ENCODE measurements at regions not wholly inside any gene's neighbourhood (a gene's known extent, or its start where the extent isn't known, plus 50 kb on each side); places are given as distances from the start of the nearest gene placed in this dataset.

GRCh38 chr11:133718238-133718637, 127.1 kb downstream of the SPATA19 start:
- Mint-ChIP-seq H3K9me3 (ENCODE audit: insufficient read depth) (no peaks in the 10 kb centered on the region), H3K4me1 (ENCODE audit: low read depth) (no peaks in the 10 kb centered on the region), H3K27ac (no peak overlapping the region), H3K27me3 (ENCODE audit: low read depth) (no peaks in the 10 kb centered on the region), H3K4me3 (no peak overlapping the region), H3K36me3 (ENCODE audit: low read depth) (no peaks in the 10 kb centered on the region)
- ChIA-PET CTCF (no interaction called here), POLR2A (no interaction called here)
- no peak for DNase-seq
- no peak for ATAC-seq

- Mint-ChIP-seq H3K27ac (no peak overlapping the region), H3K4me3 (no peak overlapping the region), H3K4me1 (ENCODE audit: low read depth) (no peaks in the 10 kb centered on the region), H3K27me3 (ENCODE audit: low read depth) (no peaks in the 10 kb centered on the region), H3K36me3 (ENCODE audit: low read depth) (no peaks in the 10 kb centered on the region), H3K9me3 (ENCODE audit: insufficient read depth) (no peaks in the 10 kb centered on the region)
- ChIA-PET POLR2A (no interaction called here), CTCF (no interaction called here)
- DNase-seq (no peak), ATAC-seq (no peak)
Measured at GRCh38 chr11:133716602-133717001, 128.7 kb downstream of the SPATA19 start.

- Mint-ChIP-seq H3K4me3 (no peak overlapping the region), H3K9me3 (ENCODE audit: insufficient read depth) (no peaks in the 10 kb centered on the region), H3K4me1 (ENCODE audit: low read depth) (no peaks in the 10 kb centered on the region), H3K27me3 (ENCODE audit: low read depth) (no peaks in the 10 kb centered on the region), H3K27ac (no peak overlapping the region), H3K36me3 (ENCODE audit: low read depth) (no peaks in the 10 kb centered on the region)
- POLR2A ChIA-PET, result no interaction called here
- ATAC-seq (no peak), DNase-seq (no peak)
- CTCF ChIA-PET, result no interaction called here
Measured at GRCh38 chr11:133715602-133716001, 129.7 kb downstream of the SPATA19 start.

GRCh38 chr11:133714471-133715375, 130.6 kb downstream of the SPATA19 start:
- no peak overlapping the region for H3K27ac Mint-ChIP-seq
- no peaks in the 10 kb centered on the region for H3K4me1 Mint-ChIP-seq (ENCODE audit: low read depth)
- no peak overlapping the region for H3K4me3 Mint-ChIP-seq
- POLR2A ChIA-PET, result no interaction called here
- CTCF ChIA-PET, result no interaction called here
- no peaks in the 10 kb centered on the region for H3K27me3 Mint-ChIP-seq (ENCODE audit: low read depth)
- no peaks in the 10 kb centered on the region for H3K36me3 Mint-ChIP-seq (ENCODE audit: low read depth)
- H3K9me3 Mint-ChIP-seq (ENCODE audit: insufficient read depth), result no peaks in the 10 kb centered on the region
- no peak for ATAC-seq
- no peak for DNase-seq

- ATAC-seq, result no peak
- Mint-ChIP-seq H3K9me3 (ENCODE audit: insufficient read depth) (no peaks in the 10 kb centered on the region), H3K27me3 (ENCODE audit: low read depth) (no peaks in the 10 kb centered on the region), H3K27ac (no peak overlapping the region), H3K4me3 (no peak overlapping the region), H3K4me1 (ENCODE audit: low read depth) (no peaks in the 10 kb centered on the region), H3K36me3 (ENCODE audit: low read depth) (no peaks in the 10 kb centered on the region)
- CTCF ChIA-PET, result no interaction called here
- POLR2A ChIA-PET, result no interaction called here
- DNase-seq, result no peak
Measured at GRCh38 chr11:133713844-133714243, 131.5 kb downstream of the SPATA19 start.

GRCh38 chr11:133713406-133713805, 131.9 kb downstream of the SPATA19 start:
- DNase-seq (no peak), ATAC-seq (no peak)
- POLR2A ChIA-PET, result no interaction called here
- Mint-ChIP-seq H3K27ac (no peak overlapping the region), H3K36me3 (ENCODE audit: low read depth) (no peaks in the 10 kb centered on the region), H3K4me3 (no peak overlapping the region), H3K4me1 (ENCODE audit: low read depth) (no peaks in the 10 kb centered on the region), H3K9me3 (ENCODE audit: insufficient read depth) (no peaks in the 10 kb centered on the region), H3K27me3 (ENCODE audit: low read depth) (no peaks in the 10 kb centered on the region)
- CTCF ChIA-PET, result no interaction called here

GRCh38 chr11:133712051-133712560, 133.2 kb downstream of the SPATA19 start:
- ChIA-PET POLR2A (no interaction called here), CTCF (no interaction called here)
- no peak for DNase-seq
- H3K4me1 Mint-ChIP-seq (ENCODE audit: low read depth), result no peaks in the 10 kb centered on the region
- H3K27ac Mint-ChIP-seq, result no peak overlapping the region
- no peaks in the 10 kb centered on the region for H3K9me3 Mint-ChIP-seq (ENCODE audit: insufficient read depth)
- no peak for ATAC-seq
- H3K27me3 Mint-ChIP-seq (ENCODE audit: low read depth), result no peaks in the 10 kb centered on the region
- no peak overlapping the region for H3K4me3 Mint-ChIP-seq
- no peaks in the 10 kb centered on the region for H3K36me3 Mint-ChIP-seq (ENCODE audit: low read depth)

GRCh38 chr11:133711545-133711944, 133.8 kb downstream of the SPATA19 start:
- POLR2A ChIA-PET, result no interaction called here
- ATAC-seq, result no peak
- DNase-seq, result no peak
- no peaks in the 10 kb centered on the region for H3K9me3 Mint-ChIP-seq (ENCODE audit: insufficient read depth)
- H3K36me3 Mint-ChIP-seq (ENCODE audit: low read depth), result no peaks in the 10 kb centered on the region
- H3K4me3 Mint-ChIP-seq, result no peak overlapping the region
- no peak overlapping the region for H3K27ac Mint-ChIP-seq
- no peaks in the 10 kb centered on the region for H3K4me1 Mint-ChIP-seq (ENCODE audit: low read depth)
- CTCF ChIA-PET, result no interaction called here
- H3K27me3 Mint-ChIP-seq (ENCODE audit: low read depth), result no peaks in the 10 kb centered on the region

- Mint-ChIP-seq H3K27me3 (ENCODE audit: low read depth) (no peaks in the 10 kb centered on the region), H3K27ac (no peak overlapping the region), H3K9me3 (ENCODE audit: insufficient read depth) (no peaks in the 10 kb centered on the region), H3K4me3 (no peak overlapping the region), H3K36me3 (ENCODE audit: low read depth) (no peaks in the 10 kb centered on the region), H3K4me1 (ENCODE audit: low read depth) (no peaks in the 10 kb centered on the region)
- no peak for ATAC-seq
- POLR2A ChIA-PET, result no interaction called here
- no peak for DNase-seq
- CTCF ChIA-PET, result no interaction called here
Measured at GRCh38 chr11:133710681-133711240, 134.6 kb downstream of the SPATA19 start.

GRCh38 chr11:133710241-133710640, 135.1 kb downstream of the SPATA19 start:
- ChIA-PET POLR2A (no interaction called here), CTCF (no interaction called here)
- H3K4me3 Mint-ChIP-seq, result no peak overlapping the region
- H3K27me3 Mint-ChIP-seq (ENCODE audit: low read depth), result no peaks in the 10 kb centered on the region
- no peaks in the 10 kb centered on the region for H3K36me3 Mint-ChIP-seq (ENCODE audit: low read depth)
- no peak overlapping the region for H3K27ac Mint-ChIP-seq
- ATAC-seq (no peak), DNase-seq (no peak)
- no peaks in the 10 kb centered on the region for H3K4me1 Mint-ChIP-seq (ENCODE audit: low read depth)
- H3K9me3 Mint-ChIP-seq (ENCODE audit: insufficient read depth), result no peaks in the 10 kb centered on the region

- H3K27me3 Mint-ChIP-seq (ENCODE audit: low read depth), result no peaks in the 10 kb centered on the region
- H3K4me1 Mint-ChIP-seq (ENCODE audit: low read depth), result no peaks in the 10 kb centered on the region
- DNase-seq, result no peak
- H3K36me3 Mint-ChIP-seq (ENCODE audit: low read depth), result no peaks in the 10 kb centered on the region
- CTCF ChIA-PET, result no interaction called here
- POLR2A ChIA-PET, result no interaction called here
- H3K27ac Mint-ChIP-seq, result no peak overlapping the region
- H3K9me3 Mint-ChIP-seq (ENCODE audit: insufficient read depth), result no peaks in the 10 kb centered on the region
- ATAC-seq, result no peak
- no peak overlapping the region for H3K4me3 Mint-ChIP-seq
Measured at GRCh38 chr11:133708547-133709051, 136.7 kb downstream of the SPATA19 start.

GRCh38 chr11:133706925-133707794, 138.2 kb downstream of the SPATA19 start:
- H3K27ac Mint-ChIP-seq, result no peak overlapping the region
- H3K4me3 Mint-ChIP-seq, result no peak overlapping the region
- H3K36me3 Mint-ChIP-seq (ENCODE audit: low read depth), result no peaks in the 10 kb centered on the region
- DNase-seq (no peak), ATAC-seq (no peak)
- H3K9me3 Mint-ChIP-seq (ENCODE audit: insufficient read depth), result no peaks in the 10 kb centered on the region
- POLR2A ChIA-PET, result no interaction called here
- CTCF ChIA-PET, result no interaction called here
- no peaks in the 10 kb centered on the region for H3K27me3 Mint-ChIP-seq (ENCODE audit: low read depth)
- H3K4me1 Mint-ChIP-seq (ENCODE audit: low read depth), result no peaks in the 10 kb centered on the region

Measured in activated CD8-positive, alpha-beta T cell treated with anti-CD3 and anti-CD28 coated beads, Interleukin-2, amount 10 ng/mL, durations not matched to agents 7 days and 5 days (primary cell).